ENCODE measurements at regions not wholly inside any gene's neighbourhood (a gene's known extent, or its start where the extent isn't known, plus 50 kb on each side); places are given as distances from the start of the nearest gene placed in this dataset.

DNA sequence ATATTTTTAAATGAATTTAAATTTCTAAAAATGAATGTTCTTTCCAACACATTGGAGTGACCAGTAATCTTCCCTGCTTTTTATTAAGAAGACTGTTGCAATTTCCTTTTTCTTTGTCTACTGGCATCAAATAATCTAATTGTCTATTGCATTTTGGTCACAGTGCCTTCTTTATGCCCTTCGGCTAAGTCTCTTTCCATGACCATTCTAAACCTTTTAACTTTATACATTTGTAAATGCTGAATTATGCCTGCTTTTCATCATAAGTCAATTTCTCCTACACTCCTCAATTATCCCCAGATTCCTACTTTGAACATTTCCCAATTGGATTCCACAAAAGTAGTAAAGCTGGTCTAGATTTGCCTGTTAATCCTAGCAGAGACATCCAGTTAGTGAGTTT, 69.1 kb upstream of the HSF2 start:
- 40 to 55% (median 49%) methylated on average over 1 of the region's 1 CpG for WGBS, 4 donors
- no peaks in the 10 kb centered on the region for H3K4me1 ChIP-seq
- TF ChIP-seq POLR2A (IDR thresholded peaks at IDR 0.05): no peak
- TF ChIP-seq, protein P1, sequence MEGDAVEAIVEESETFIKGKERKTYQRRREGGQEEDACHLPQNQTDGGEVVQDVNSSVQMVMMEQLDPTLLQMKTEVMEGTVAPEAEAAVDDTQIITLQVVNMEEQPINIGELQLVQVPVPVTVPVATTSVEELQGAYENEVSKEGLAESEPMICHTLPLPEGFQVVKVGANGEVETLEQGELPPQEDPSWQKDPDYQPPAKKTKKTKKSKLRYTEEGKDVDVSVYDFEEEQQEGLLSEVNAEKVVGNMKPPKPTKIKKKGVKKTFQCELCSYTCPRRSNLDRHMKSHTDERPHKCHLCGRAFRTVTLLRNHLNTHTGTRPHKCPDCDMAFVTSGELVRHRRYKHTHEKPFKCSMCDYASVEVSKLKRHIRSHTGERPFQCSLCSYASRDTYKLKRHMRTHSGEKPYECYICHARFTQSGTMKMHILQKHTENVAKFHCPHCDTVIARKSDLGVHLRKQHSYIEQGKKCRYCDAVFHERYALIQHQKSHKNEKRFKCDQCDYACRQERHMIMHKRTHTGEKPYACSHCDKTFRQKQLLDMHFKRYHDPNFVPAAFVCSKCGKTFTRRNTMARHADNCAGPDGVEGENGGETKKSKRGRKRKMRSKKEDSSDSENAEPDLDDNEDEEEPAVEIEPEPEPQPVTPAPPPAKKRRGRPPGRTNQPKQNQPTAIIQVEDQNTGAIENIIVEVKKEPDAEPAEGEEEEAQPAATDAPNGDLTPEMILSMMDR (IDR thresholded peaks at IDR 0.05): no peak
- intact Hi-C loops (cut with DNase I): no loop called here
- H3K27ac ChIP-seq: no peak overlapping the region
- ATAC-seq (no peak), DNase-seq (no peak)
- H3K9me3 ChIP-seq: no peaks in the 10 kb centered on the region
- H3K36me3 ChIP-seq: no peaks in the 10 kb centered on the region
- no peak overlapping the region for H3K4me3 ChIP-seq
- peaks cover 0 to 9% (median 0%) of the 10 kb centered on the region in 9 donors for H3K27me3 ChIP-seq

DNA sequence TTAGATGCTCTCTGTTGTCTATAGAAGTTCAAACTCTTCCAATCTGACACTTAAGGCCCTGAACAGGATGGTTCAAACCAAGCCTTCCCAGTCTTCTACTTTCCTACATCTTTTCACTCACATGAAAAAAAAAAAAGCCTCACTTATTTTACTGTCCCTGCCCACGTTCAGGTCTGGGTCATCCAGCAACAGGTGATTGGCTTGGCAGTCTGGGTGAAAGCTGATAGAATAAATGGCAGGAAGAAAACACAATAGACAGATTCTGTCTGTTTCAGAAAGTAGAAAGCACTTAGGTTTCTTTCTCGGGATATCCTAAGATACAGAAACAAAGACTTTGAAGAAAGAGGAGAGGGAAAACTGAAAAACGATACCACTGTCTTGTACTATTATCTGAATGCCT, 61.8 kb upstream of the HSF2 start:
- TF ChIP-seq, protein P1 (IDR thresholded peaks at IDR 0.05): no peak
- no peak for TF ChIP-seq POLR2A (IDR thresholded peaks at IDR 0.05)
- no peak for DNase-seq
- Histone ChIP-seq H3K9me3 (no peaks in the 10 kb centered on the region), H3K27ac (no peak overlapping the region), H3K27me3 (peaks cover 0 to 9% (median 0%) of the 10 kb centered on the region in 9 donors), H3K36me3 (no peaks in the 10 kb centered on the region), H3K4me1 (no peaks in the 10 kb centered on the region), H3K4me3 (no peak overlapping the region)
- intact Hi-C loops (cut with DNase I): no loop called here
- no peak for ATAC-seq
- 49 to 64% (median 57%) methylated on average over 3 of the region's 3 CpGs for WGBS, 4 donors

DNA sequence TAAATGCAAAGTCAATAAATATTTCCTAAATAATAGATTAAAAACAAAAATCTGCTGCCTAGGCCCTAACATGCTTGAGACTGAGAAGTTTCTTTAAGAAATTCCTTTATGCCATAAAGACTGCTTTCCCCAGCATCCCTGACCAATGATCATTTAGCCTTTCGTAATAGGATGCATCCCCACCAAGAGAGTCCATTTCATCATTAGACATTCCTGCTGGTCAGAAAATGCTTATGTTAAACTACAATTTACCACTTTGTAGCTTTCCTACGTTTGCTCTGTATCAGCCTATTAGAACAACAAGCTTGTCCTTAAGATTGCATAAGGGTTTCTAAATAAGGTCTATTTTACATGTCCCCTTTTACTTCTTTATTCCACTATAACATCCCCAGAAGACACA, 59.8 kb upstream of the HSF2 start:
- H3K9me3 ChIP-seq: no peaks in the 10 kb centered on the region
- ATAC-seq: no peak
- no peak overlapping the region for H3K4me3 ChIP-seq
- 27 to 72% (median 42%) methylated on average over 2 of the region's 2 CpGs for WGBS, 4 donors
- H3K36me3 ChIP-seq: no peaks in the 10 kb centered on the region
- TF ChIP-seq POLR2A (IDR thresholded peaks at IDR 0.05): no peak
- TF ChIP-seq, protein P1 (IDR thresholded peaks at IDR 0.05): no peak
- no peak overlapping the region for H3K27ac ChIP-seq
- intact Hi-C loops (cut with DNase I): no loop called here
- peaks cover 0 to 5% (median 0%) of the 10 kb centered on the region in 9 donors for H3K27me3 ChIP-seq
- H3K4me1 ChIP-seq: no peaks in the 10 kb centered on the region
- DNase-seq: no peak

DNA sequence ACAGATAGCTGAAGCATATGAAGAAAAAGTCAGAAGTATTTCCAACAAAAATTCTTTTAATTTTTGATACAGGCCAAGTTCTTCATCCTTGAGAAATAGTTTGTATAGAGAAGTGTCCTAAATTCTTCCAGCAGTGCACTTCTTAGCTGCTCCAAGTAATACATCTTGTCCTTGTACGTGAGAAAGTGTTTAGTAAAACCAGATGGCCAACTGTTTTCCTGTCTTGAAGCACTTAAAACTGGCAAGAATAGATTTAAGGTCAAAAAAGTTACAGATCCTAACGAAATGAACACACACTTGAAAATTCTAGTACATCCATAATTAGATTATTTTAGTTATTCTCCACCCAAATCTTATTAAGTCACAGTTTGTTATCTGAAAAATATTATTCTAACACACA, 52.2 kb upstream of the HSF2 start:
- no peak overlapping the region for H3K27ac ChIP-seq
- ATAC-seq: no peak
- intact Hi-C loops (cut with DNase I): no loop called here
- DNase-seq: no peak
- no peaks in the 10 kb centered on the region for H3K27me3 ChIP-seq
- H3K4me3 ChIP-seq: no peak overlapping the region
- TF ChIP-seq, protein P1 (IDR thresholded peaks at IDR 0.05): no peak
- no peak for TF ChIP-seq POLR2A (IDR thresholded peaks at IDR 0.05)
- 40 to 58% (median 47%) methylated on average over 2 of the region's 2 CpGs for WGBS, 4 donors
- no peaks in the 10 kb centered on the region for H3K9me3 ChIP-seq
- no peaks in the 10 kb centered on the region for H3K4me1 ChIP-seq
- no peaks in the 10 kb centered on the region for H3K36me3 ChIP-seq

Data from heart left ventricle (tissue), 16 donors.